MM.1S (cell line): ENCODE measurements at regions not wholly inside any gene's neighbourhood (a gene's known extent, or its start where the extent isn't known, plus 50 kb on each side); places are given as distances from the start of the nearest gene placed in this dataset.
"Not testable (repeated sequence)": the region's sequence is repeated elsewhere in the genome, so short reads cannot be mapped to it uniquely, and the experiment has no call there.

Experiments
- EZH2 ChIP-seq: fragments of 300-600 bp; sonication (generic); optimal IDR thresholded peaks from 2 replicates; pipeline ENCODE3; 2017; ENCODE audit warnings: low read depth, mild to moderate bottlenecking, antibody characterized with exemption, low read length, mixed read lengths
- EZH2phosphoT487 ChIP-seq: fragments of 300-600 bp; sonication (generic); IDR thresholded peaks from 2 replicates; pipeline ENCODE4 v1.6.1; 2018; ENCODE audit warnings: antibody characterized with exemption, low read length
- TF ChIP-seq, protein P1 (sequence below): fragments of 300-600 bp; sonication (generic); IDR thresholded peaks from 2 replicates; pipeline ENCODE4 v1.5.1; 2016; ENCODE audit warnings: antibody characterized with exemption, low read length, mixed read lengths

GRCh38 chr9:1930245-1930736 is 84.9 kb upstream of the SMARCA2 start:
- TF ChIP-seq, protein P1, sequence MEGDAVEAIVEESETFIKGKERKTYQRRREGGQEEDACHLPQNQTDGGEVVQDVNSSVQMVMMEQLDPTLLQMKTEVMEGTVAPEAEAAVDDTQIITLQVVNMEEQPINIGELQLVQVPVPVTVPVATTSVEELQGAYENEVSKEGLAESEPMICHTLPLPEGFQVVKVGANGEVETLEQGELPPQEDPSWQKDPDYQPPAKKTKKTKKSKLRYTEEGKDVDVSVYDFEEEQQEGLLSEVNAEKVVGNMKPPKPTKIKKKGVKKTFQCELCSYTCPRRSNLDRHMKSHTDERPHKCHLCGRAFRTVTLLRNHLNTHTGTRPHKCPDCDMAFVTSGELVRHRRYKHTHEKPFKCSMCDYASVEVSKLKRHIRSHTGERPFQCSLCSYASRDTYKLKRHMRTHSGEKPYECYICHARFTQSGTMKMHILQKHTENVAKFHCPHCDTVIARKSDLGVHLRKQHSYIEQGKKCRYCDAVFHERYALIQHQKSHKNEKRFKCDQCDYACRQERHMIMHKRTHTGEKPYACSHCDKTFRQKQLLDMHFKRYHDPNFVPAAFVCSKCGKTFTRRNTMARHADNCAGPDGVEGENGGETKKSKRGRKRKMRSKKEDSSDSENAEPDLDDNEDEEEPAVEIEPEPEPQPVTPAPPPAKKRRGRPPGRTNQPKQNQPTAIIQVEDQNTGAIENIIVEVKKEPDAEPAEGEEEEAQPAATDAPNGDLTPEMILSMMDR = not testable (repeated sequence)
- not testable (repeated sequence) for TF ChIP-seq EZH2phosphoT487, EZH2
